ENCODE measurements at regions not wholly inside any gene's neighbourhood (a gene's known extent, or its start where the extent isn't known, plus 50 kb on each side); places are given as distances from the start of the nearest gene placed in this dataset.

DNA sequence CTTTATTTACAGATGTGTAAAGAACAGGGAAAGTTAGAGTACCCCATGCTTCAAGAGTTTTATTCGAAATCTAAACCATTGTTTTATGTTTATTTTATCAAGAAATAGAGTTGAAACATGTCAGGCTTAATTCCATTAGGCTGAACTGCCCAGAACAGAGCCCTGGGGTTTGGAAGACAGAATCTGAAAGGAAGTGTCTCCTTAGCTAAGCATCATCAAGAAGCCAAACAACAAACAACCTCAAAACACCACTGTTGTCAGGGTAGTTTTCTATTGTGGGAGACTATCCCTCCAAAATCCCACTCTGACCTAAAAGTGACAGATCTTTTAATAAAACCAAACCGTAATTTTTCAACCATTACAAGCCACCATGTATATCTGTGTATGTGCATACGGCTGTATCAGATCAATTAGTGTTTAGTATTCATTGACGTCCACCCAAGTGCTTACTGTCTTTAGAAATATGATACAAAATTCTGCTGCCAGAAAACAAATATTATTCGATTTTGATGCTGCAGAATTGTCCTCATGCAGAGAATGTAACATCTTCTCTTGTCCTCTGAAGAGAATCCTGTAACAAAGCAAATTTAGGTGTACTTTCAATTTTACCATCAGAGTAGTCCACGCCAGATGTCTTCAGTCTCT, 271.9 kb upstream of the TMEM161B start:
- no peak for DNase-seq

DNA sequence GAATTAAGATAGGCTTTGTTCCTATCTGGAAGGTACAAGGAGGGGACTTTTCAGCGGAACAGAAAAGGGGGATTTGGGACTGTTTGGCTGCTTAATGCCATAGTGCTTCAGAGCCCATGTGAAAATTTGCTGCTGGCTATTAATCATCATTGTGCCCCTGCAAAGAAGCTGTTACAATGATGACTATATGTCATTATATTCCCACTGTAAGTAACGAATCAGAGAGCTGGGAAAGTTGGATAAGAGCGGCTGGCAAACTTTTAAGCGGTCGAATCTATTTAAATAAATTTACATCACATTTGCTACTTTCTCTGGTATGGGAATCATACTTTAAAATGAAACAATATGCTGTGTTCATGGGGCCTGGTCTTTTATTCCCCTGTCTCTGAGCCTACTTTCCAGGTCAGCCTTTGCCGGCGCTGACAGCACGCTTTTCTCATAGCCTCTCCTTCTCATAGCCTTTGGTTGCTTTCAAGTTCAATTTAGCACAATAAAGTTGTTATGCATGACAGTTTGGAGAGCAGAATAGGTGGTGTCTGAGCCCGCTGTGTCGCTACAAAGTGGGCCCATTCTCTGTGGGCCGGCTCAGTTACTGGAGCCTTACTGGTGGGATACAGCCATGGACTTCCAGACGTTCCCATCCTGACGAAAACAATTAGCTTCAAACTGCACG, 271.2 kb upstream of the TMEM161B start:
- DNase-seq, result no peak

DNA sequence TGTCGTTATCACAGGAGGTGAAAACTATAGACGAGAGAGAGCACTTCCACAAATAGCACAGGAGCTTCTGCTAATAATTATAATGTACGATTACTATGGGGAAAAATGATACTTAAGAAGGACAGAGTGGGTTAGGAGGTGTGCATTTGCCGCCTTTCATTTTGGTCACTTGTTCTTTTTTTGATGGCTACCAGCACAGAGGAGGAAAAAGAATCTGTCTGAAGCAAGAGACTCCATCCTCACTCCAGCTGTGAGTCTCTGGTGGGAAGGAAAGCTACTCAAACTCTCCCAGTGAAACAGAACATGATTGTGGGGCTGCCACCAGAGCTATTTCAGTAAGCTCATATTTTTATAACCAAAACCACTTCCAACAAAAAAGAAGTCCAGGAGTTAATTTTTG, 270.4 kb upstream of the TMEM161B start:
- no peak for DNase-seq

DNA sequence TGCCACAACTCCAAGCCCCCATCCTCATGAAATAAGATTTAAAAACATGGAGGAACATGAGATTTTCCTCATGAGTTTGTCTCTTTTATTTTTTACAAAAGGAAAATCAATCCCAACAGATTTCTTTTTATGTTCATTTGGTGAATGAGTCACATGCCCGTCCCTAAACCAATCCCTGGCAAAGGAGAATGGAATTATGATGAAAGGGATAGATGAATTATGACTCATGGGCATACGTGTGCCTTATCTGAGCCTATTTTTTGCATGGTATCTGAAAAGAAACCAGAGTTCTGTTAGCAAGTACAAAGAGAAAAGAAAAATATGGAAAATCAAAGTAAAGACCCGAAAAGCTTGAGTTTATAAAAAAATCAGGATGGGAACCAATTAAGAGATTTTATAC, 267.5 kb upstream of the TMEM161B start:
- DNase-seq, result no peak

DNA sequence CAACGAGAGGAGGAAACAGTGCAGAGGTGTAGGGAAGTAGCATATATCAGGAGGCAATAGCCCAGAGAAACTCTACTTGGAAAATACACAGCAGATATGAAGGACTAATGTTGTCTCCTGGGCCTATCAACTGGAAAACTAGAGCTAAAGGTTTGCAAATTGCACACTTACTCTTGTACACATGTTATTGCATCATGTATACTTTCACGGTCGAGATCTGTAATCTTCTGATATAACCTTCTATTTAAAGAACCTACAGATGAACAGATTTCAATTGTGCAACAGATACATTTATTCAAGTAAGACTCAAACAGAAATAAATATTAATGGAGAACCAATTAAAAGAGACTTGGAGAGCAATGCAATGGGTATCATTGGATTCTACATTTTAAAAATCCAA, 256.3 kb upstream of the TMEM161B start:
- no peak for DNase-seq

DNA sequence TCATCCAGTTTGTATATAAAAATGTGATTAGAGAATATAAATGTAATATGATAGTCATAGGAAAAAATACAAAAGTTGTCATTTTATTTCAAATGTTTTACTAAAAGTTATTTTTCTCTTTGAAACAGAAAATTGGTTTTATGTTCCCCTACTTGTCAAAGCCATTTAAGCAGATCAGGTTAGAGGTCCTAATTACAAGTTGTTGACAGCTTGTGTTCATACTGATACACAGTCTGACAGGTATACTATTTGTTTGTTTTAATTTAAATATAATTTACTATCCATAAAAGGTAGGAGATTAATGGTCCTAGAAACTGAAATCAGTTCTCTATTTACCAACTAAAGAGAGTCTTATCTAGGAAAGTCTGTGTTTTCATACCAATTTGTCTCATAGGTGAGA, 250.4 kb upstream of the TMEM161B start:
- no peak for DNase-seq

DNA sequence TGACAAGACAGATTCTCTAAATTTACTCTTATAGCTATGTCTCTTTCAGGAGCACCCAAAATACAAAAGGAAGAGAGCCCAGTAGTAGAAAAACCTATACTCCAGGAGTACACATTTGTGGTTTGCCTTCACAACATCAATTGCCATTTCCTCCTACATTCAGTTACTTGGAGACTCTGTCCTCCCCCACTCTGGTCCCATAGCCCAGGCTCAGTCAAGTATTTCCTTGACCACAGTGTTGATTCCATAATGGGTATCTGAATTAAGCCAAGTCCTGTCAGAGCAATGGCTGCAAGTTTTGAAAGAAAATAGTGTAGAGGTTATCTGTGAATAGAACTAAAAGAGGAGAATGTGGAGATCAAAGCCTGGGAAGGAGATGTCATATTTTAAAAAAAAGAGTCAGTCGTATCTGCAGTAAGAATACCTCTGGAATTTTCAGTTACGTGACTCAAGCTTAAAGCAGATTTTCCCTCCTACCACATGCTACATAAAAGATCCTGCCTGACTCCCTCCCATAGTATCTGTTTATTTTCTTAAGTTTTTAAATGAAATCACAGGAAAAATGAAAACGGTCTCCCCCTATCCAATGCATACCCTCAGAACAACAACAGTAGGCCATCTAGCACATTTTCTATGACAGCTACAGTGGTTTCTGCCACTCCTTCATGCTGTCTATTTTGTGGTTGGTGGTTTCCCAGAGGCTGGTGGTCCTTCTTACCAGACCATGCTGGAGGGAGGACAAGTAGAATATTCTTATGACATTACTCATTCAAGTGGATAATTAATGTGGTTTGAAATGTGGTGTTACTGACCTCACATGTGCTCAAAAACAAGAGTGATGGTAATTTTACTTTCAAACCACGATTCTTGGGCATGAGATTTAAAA, 249.7 kb upstream of the TMEM161B start:
- no peak for DNase-seq

DNA sequence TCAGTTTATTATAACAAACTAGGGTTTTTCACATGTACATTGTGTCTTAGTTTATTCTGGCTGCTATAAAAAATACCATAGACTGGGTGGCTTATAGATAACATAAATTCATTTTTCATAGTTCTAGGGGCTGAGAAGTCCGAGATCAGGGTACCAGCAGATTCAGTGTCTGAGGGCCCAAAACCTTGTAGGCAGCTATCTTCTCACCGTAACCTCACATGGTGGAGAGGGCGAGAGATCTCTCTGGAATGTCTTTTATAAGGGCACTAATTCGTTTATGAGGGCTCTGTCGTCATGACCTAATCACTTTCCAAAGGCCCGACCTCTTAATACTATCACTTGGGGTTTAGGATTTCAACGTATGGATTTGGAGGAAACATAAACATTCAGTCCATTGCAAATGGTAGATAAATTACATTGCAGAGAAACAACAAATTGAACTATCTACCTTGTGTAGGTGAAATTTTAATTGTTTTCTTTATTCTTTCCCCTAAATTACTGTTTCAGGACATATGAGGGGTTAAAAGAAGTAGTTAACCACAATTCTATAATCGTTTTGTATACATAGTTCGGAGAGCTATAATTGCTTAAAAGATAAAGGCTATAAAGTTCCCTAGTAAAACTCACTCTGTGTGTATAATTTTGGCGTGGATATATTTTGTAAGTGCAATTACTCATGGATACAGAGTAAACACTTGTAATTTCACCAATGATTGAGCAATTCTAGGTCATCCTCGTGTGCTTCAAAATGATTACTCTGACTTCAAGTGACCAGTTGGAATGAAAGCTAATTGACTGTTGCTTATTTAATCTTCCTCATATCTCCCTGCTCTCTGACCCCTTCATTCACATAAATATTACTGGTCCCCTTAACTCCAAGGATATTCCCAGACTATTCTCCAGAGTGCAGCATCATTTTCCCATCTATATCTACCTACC, 247.5 kb upstream of the TMEM161B start:
- no peak for DNase-seq

DNA sequence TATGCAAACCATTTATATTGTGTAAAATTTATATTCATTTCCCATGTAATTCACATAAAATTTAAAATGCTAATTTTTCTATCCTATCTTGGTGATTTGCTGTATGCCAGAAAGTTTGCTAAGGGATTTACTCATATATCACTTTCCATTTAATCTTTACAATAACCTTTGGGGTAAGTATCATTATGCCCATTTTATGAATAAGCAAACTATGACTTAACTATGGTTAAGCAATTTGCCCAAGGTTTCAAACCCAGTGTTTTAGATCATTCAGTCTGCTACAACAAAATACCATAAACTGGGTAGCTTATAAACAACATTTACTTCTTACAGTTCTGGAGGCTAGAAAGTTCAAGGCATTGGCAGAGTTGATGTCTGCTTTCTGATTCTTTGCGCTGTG, 246.4 kb upstream of the TMEM161B start:
- DNase-seq, result no peak

DNA sequence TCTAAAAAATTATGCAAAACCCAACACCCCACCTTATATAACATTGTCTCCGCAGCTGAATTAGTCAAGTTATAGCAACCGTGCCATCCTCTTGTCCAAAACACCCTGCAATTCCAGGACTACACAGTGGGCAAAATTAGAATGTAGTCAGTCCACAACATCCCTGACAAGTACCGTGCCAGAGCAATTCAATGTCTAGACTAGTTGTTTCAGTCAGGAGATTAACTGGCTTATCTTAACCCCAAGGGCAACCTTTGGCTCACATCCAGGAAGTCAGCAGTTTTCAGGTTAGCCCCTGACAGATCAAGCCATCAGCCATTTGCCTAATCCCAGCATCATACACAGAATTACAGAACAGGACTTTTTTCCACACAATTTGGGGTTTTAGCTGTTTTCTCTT, 240.8 kb upstream of the TMEM161B start:
- DNase-seq, result no peak

DNA sequence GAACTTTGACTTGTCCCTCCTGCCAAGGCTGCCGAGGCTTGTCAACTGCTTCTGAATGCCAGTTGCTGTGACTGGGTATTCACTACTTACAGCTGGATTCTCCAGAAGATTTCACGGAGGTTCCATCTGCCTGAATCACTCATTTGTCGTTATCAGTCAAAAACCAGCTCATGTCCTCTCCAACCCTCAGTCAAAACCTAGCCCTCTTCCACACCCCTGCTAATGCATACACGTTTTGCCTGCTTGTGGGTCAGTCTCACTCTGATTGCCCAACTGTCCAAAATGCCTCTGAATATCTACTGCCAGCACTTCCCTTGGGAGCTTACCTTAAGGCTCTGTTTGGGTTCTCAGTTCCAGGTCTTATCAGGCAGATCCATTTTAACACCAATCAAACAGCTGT, 238.6 kb upstream of the TMEM161B start:
- no peak for DNase-seq

DNA sequence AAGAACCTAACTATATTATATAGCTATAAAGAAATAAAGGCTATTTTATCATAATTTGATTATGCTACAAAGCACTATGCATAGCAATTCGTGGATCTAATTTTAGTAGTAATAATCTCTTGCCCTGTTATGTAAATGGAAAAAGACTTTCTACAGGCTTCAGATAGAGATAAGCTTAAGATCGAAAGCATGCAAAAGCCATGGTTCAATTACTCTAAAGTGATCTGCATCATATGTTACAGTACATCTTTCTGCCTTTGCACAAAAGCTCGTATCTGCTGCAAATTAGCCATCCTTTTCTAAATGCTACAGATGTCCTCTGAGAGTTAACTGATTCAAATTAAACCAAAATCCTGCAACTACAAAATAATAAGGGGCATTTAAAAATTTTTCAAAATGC, 234.8 kb upstream of the TMEM161B start:
- no peak for DNase-seq

DNA sequence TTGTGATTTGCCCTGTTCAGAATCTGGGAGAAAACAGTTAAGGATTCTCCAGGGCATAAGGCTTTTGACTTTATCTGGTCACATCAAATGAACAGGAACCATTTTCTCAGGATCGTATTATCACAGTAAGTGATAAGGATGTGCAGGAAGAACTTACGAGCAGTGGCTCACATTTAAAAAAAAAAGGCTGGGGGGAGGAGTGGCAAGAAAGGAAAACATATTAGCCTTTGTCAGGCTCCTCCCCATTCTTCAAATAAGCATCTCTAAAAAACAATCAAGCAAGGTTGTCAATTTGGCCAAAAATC, 234.3 kb upstream of the TMEM161B start:
- DNase-seq, result no peak

DNA sequence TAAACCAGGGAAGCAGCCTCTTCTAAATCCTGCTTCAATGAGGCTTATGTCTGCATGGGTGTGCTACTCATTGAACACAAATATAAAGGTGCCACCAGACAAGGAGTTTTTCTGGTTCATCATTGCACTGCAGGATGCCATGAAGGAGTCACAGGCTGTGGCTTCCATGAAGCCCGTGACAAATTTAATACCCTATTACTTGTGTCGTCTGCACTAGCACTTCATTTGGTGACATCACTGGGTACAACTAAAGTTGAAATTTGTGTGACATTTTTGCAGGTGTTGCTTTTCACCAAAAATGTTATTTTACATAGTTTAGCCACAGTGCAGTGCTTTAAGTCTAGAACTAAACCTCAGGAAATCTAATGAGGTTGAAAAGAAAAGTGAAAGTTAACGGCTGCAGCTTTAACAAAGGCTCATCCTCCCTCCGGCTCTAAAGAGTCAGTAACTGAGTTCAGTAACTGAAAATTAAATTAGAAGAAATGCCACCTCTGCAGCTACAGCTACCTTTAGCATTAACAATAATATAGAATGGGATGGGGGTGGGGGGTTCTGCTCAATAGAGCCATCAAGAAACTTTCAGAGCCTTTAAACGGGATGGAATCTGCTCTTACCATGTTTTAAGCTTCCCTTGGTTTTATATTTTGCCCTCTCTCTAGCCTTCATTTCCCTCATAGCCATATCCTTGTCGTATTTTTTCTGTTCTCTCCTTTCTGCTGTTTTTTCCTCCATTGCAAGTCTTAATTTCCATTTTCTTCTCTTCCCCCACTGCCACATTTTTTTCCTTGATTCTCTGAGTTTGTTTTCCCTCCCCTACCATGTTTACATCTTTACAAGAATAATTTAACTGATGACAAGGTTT, 233.8 kb upstream of the TMEM161B start:
- DNase-seq, result no peak

DNA sequence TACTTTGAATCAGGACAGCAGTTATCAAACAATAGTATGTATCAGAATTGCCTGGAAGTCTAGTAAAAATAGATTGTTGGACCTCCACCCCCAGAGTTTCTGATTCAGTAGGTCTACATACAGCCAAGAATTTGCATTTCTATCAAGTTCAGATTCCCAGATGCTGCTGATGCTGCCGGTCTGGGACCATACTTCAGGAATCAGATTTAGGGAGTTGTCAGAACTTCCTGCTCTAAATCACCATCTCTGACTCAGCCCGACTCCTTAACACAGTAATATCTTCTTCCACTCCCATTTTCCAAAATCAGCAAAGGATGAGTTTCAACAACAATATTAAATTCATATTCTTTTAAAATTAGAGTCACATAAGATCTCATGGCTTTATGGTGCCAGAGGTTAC, 227.2 kb upstream of the TMEM161B start:
- no peak for DNase-seq

DNA sequence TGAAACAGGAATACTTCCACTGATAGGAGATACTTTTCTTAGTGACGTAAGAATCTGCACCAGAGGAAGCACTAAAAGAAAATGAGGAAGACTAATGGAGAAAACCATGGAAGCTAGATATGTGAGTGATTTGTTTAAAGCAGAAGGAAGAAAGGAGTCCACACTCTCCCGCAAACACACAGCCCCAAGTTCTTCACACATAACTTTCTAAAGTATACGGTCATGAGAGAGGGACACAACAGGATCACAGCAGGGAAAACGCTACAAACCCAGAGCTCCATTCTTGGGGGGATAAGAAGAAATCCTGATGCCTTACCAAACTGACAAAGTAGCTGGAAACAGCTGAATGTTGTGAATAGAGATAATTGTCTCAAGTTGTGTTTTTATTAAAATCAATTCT, 222.2 kb upstream of the TMEM161B start:
- no peak for DNase-seq

DNA sequence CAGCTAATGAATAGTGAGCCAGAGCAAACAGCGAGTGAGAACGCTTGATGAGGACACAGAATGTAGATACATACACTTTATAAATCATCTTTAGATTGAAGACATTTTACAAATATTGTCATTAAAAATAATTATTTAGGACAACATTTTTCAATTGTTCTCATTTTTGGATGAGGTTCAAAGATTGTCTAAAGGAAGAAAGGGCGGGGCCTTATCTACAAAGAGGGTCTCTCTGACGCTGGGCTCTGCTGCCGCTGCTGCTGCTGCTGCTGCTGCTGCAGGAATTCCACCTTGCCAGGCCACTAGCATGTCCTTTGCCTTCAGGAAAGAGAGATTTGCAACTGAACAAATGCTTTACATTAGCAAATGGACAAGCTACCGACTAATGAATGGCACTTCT, 220.7 kb upstream of the TMEM161B start:
- no peak for DNase-seq

DNA sequence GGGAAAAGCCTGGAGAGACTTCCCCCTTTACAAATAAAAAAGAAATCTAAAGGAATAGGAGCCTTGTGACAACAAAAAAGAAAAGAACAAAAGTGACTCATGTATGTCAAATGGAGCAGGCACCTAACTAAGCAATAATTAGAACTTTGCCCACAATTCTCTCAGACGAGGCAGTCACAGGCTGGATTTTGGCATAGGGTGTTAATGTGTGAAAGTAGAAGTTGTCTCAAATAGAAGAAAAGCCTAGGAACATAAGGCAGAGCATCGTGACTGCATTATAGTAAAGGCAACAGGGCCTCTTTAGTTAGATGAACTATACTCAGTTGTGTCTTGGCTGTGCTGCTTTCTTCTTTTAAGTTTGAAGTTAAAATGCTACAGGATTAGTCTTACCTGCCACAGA, 219.9 kb upstream of the TMEM161B start:
- DNase-seq, result no peak

DNA sequence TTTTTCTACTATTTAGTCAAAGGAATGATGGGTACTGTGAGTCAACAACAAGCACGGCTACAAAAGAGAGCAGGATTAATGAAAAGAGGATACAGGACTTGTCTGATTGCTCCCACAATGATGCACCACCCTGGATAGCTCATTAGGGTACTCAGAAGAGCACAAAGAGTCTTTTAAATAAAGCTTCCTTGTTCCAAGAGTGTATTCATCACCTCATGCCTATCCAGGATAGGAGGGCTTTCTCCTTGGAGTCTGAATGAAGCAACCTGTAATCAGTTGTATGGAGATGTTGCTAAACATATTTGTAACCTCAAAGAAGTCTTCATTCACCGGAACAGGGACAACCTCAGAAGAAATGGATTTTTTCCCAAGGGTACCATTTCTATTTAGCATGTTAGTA, 219.5 kb upstream of the TMEM161B start:
- DNase-seq, result no peak

DNA sequence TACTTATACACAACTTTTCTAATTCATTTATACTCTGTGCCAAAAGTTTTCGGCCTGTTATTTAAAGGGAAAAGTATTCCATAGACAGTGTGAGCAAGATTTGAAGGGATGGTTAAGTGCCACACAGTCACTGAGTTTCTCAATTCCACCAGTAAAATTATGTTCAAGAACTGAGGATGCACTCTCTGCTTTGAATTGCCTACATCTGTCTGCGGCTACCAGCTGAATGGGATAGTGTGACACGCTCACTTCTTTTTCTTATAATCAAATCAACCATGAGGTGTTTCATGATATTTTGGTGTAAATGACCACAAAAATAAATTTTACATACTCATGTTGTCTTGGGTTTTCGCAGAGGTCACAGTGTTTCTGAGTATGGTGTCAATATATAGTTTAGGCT, 218.4 kb upstream of the TMEM161B start:
- DNase-seq, result no peak

DNA sequence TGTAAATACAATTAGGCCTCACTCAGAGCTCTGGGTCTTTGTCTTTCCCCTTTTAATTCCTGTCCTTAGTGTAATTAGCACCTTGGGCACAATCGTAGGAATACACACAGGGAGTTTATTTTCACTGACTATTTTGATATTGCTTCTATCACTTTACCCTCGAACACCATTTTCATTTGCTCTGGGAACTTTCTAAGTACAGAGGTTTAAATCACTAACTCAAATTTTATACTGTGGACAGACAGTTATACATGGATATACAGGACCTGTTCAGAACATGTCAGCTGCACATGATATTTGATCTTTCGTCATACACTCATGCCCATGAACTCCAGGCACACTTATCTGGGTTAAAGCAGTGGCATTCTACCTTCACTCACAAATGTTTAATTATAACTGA, 217.8 kb upstream of the TMEM161B start:
- DNase-seq, result no peak

DNA sequence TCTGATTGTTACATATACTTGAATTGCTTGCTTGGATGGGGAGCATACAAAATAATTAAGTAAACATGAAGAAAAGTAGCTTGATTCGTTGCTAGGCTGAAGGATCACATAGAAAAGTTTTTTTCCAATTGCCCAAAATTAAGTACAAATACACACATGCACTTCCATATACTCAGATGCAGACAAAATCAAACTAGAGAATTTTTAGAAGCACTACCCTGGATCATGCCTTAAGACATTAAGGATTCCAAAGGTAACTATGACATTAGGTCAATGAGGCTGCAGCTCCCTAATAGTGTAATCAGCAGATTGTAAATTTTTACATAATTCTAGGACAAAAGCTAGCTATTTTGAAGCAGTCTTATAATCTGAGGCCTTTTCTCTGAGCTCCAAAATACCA, 216.9 kb upstream of the TMEM161B start:
- DNase-seq, result no peak

All from activated naive CD4-positive, alpha-beta T cell treated with Interleukin-2 at 50 U/mL for 16 hours (primary cell).